ENCODE measurements at regions not wholly inside any gene's neighbourhood (a gene's known extent, or its start where the extent isn't known, plus 50 kb on each side); places are given as distances from the start of the nearest gene placed in this dataset.

- DNase-seq (ENCODE audit: low spot score) = no peak
- ChIA-PET POLR2A (interaction anchor here (0.6 kb wide), 1 partner anchor 682 kb away, joined by 3 read pairs; no protein-coding TSS in a partner anchor), CTCF (no interaction called here)
- Mint-ChIP-seq H3K9me3 (no peaks in the 10 kb centered on the region), H3K27me3 (ENCODE audit: low read depth) (no peaks in the 10 kb centered on the region; the same call in 1 of the 2 replicates), H3K36me3 (no peaks in the 10 kb centered on the region), H3K4me3 (no peak overlapping the region), H3K4me1 (peaks cover 12% of the 10 kb centered on the region), H3K27ac (no peak overlapping the region)
- ATAC-seq = no peak
- TF ChIP-seq ZSCAN18 (CRISPR knock-in tag; IDR thresholded peaks at IDR 0.05) (no peak), SP1 (CRISPR knock-in tag; conservative IDR thresholded peaks at IDR 0.05) (no peak), NFE2L1 (CRISPR knock-in tag; IDR thresholded peaks at IDR 0.05) (no peak), ZNF423 (CRISPR knock-in tag; IDR thresholded peaks at IDR 0.05) (no peak), CDX4 (CRISPR knock-in tag; IDR thresholded peaks at IDR 0.05; ENCODE audit: borderline replicate concordance) (no peak), PREB (CRISPR knock-in tag; IDR thresholded peaks at IDR 0.05; ENCODE audit: borderline replicate concordance) (no peak), RORB (CRISPR knock-in tag; IDR thresholded peaks at IDR 0.05) (no peak), CTCF (IDR thresholded peaks at IDR 0.05) (no peak), ZNF512 (CRISPR knock-in tag; IDR thresholded peaks at IDR 0.05; ENCODE audit: borderline replicate concordance) (no peak), HMGXB4 (CRISPR knock-in tag; IDR thresholded peaks at IDR 0.05) (no peak), NFATC4 (CRISPR knock-in tag; IDR thresholded peaks at IDR 0.05) (no peak), NR1H2 (CRISPR knock-in tag; IDR thresholded peaks at IDR 0.05) (no peak), E2F4 (CRISPR knock-in tag; IDR thresholded peaks at IDR 0.05; ENCODE audit: borderline replicate concordance, low read depth) (no peak), USF1 (CRISPR knock-in tag; IDR thresholded peaks at IDR 0.05) (no peak), GRHL2 (CRISPR knock-in tag; IDR thresholded peaks at IDR 0.05; ENCODE audit: insufficient replicate concordance, severe bottlenecking) (no peak), SOX15 (CRISPR knock-in tag; IDR thresholded peaks at IDR 0.05) (no peak), GABPB1 (CRISPR knock-in tag; IDR thresholded peaks at IDR 0.05) (no peak), ZNF425 (CRISPR knock-in tag; conservative IDR thresholded peaks at IDR 0.05) (no peak), MAX (CRISPR knock-in tag; IDR thresholded peaks at IDR 0.05) (no peak)
These were observed 77.7 kb upstream of the GADD45A start for GRCh38 chr1:67607286-67607685.
